GM13977 (cell line): ENCODE measurements at regions not wholly inside any gene's neighbourhood (a gene's known extent, or its start where the extent isn't known, plus 50 kb on each side); places are given as distances from the start of the nearest gene placed in this dataset.
"Not testable (repeated sequence)": the region's sequence is repeated elsewhere in the genome, so short reads cannot be mapped to it uniquely, and the experiment has no call there.

ENCODE experiments used
- DNase-seq: peaks from one replicate; pipeline ENCODE4 v3.0.0; 2012; ENCODE audit warnings: low spot score
- in situ Hi-C: fragments of 300-500 bp; cut with MboI; formaldehyde crosslinking; loops from one replicate; pipeline ENCODE4 v1.12.0; 2022; ENCODE audit warnings: low sequenced_read_pairs, low pct_unique_long_range_greater_than_20kb, mixed read lengths, inconsistent platforms; ENCODE audit not compliant: unreplicated experiment
- TF ChIP-seq, protein P1 (sequence below): IDR thresholded peaks from 2 replicates; pipeline ENCODE4 v1.5.1; 2012; ENCODE audit warnings: mild to moderate bottlenecking, control low read depth; ENCODE audit not compliant: insufficient read depth; ENCODE audit errors: extremely low read depth, missing control alignments

DNA sequence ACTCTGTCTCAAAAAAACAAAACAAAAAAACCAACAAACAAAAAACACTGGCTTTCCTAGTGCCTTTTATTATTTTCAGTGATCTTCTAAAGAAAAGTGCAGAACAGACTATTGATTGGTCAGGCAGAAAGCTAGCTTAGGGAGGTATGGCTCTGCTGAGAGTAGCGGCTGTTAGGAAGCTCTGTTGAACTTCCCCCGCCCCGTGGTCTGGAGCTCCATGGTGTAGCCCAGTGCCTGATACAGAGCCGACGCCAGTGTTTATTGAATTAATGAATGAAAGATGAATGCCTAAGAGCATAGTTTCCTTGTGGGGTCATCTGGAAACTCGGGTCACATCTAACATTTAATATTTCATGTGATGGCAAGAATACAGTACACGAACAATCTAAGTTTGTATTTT, 90.5 kb upstream of the ARMC3 start:
- DNase-seq = no peak
- in situ Hi-C loops = no loop called here
- TF ChIP-seq, protein P1, sequence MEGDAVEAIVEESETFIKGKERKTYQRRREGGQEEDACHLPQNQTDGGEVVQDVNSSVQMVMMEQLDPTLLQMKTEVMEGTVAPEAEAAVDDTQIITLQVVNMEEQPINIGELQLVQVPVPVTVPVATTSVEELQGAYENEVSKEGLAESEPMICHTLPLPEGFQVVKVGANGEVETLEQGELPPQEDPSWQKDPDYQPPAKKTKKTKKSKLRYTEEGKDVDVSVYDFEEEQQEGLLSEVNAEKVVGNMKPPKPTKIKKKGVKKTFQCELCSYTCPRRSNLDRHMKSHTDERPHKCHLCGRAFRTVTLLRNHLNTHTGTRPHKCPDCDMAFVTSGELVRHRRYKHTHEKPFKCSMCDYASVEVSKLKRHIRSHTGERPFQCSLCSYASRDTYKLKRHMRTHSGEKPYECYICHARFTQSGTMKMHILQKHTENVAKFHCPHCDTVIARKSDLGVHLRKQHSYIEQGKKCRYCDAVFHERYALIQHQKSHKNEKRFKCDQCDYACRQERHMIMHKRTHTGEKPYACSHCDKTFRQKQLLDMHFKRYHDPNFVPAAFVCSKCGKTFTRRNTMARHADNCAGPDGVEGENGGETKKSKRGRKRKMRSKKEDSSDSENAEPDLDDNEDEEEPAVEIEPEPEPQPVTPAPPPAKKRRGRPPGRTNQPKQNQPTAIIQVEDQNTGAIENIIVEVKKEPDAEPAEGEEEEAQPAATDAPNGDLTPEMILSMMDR = no peak

DNA sequence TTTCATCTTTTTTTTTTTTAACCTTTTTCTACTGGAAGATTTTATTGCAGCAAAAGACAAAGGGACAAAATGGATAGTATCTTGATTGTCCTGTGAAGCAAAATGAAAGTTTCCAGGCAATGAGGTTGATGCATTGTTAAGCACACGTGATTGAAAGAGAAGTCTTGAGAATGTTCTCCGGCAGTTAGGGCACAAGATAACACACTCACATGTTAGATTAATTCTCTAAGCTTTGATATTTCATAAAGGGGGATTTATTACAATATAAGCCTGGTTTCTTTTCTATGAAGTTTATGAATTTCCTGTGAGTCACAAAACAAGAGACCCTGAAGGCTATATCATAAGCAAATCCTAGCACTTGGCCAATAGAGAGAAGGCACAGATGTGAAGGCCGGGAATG, 93.4 kb upstream of the ARMC3 start:
- no peak for DNase-seq
- in situ Hi-C loops = no loop called here
- TF ChIP-seq, protein P1 = no peak

DNA sequence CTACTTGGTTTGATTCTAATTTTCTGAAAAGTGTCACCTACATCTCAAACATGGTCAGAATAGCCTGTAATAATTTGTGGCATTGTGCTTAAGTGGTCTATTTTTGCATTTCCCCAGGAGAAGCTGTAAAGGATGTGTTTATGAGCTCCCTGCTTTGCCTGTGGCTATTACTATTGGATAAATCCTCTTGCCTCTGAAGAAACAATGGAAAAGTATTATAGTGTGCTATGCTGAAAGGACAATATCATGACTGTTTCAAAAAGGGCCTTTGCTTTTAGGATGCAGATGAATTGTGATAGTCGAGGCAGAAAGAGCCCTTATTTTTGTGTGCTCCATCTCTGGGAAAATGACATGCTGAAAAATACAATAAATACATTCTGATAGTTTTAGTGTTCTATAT, 94.1 kb upstream of the ARMC3 start:
- TF ChIP-seq, protein P1 = no peak
- in situ Hi-C loops = no loop called here
- no peak for DNase-seq

DNA sequence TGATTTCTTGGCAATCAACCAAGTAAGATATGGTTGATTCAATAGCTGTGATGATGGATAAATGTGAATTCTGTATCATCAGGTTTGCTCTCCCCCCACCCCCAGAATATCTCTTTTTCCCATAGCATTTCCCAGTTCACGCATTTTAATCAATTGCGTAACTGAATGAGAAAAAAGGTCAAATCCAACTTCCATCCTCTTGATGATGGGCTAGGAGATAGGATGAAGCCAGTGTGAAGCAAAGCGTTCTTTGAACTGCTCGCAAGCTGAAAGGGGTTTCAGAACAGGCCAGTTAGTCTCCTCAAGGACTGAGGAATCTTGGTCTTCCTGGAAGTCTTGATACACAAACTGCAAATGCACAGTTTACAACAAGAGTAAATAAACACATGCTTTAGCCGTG, 94.5 kb upstream of the ARMC3 start:
- in situ Hi-C loops = no loop called here
- DNase-seq = no peak
- TF ChIP-seq, protein P1 = no peak

DNA sequence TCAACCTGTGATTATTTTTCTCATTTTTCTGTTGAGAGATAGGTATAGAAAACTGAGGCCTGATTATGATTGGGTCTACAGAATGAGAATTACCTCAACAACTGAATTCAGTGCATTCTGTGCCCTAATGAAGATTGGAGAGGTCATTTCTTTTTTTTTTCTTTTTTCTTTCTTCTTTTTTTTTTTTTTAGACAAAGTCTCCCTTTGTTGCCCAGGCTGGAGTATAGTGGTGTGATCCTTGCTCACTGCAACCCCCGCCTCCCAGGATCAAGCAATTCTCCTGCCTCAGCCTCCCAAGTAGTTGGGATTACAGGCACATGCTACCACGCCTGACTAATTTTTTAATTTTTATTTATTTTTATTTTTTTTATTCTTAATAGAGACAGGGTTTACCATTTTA, 95.0 kb upstream of the ARMC3 start:
- TF ChIP-seq, protein P1 = no peak
- no peak for DNase-seq
- in situ Hi-C loops = no loop called here

DNA sequence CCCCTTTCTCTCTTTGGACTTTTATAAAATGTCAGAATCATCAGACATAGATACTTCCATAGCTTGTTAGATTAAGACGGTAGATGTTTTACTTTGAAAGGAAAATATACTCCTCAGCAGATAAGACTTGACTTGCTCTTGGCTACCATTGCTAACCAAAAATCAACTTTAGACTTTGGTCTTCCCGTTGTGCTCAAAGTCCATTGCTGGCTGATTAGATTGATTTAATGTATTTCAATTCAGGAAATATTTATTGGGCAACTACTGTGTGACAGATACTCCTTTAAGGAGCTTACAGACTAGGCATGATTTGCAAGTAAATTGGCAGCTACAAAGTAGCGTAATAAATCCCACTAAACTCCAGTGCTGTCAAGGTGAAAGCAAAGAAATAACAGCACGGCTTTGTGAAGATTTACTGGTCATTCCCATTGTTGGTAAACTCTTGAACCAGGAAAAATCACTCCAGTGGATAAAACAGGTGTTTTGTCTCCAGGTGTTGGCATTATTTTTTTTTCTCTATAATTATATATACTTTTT, 95.7 kb upstream of the ARMC3 start:
- TF ChIP-seq, protein P1 = no peak
- in situ Hi-C loops = no loop called here
- DNase-seq = no peak

DNA sequence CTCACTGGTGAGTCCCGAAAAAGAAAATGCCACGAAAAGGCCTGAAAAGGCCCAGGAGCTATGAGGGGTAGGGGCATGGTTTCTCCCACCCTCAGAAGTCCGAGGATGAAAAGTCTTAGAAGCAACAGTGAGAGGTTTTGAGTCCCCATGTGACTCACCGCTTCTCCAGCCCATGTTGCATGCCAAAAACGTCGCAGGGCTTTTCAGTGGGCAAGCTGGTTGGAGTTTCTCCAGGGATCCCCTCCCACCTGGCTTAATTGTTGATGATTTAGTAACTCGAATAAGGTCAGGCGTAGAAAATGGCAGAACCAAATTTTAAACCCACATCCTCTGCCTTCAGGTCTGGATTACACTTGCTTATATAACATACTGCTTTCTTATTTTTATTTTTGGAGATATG, 96.3 kb upstream of the ARMC3 start:
- TF ChIP-seq, protein P1 = no peak
- DNase-seq = no peak
- in situ Hi-C loops = no loop called here

DNA sequence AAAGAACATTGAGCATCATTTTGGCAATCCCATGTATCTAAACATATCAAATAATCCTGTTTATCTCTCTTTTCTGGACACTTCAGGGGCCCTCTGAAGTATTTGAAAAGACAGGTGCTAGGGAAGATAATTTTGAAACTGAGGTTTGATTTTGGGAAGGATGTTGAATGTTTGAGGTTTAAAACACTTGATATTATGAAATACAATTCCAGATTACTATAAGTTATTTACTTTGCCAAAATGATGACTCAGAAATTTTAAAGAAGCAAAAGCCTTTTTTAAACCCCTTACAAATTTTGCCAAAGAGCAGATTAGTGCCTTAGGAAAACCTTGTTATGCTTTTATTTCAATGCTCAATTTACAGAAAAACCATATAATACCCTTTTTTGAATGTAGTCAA, 99.1 kb upstream of the ARMC3 start:
- DNase-seq, in situ Hi-C loops: not testable (repeated sequence)
